GM12878 (cell line): ENCODE measurements at regions not wholly inside any gene's neighbourhood (a gene's known extent, or its start where the extent isn't known, plus 50 kb on each side); places are given as distances from the start of the nearest gene placed in this dataset.

Source experiments
- HDAC2 ChIP-seq: fragments of 200-600 bp; sonication (generic); IDR thresholded peaks from 2 replicates; pipeline ENCODE4 v1.6.1; 2017
- NRF1 ChIP-seq: conservative IDR thresholded peaks from 2 replicates; pipeline ENCODE4 v1.6.1; 2011; ENCODE audit warnings: mild to moderate bottlenecking, low read depth, low read length, improper control_type of control experiment
- SIN3A ChIP-seq: IDR thresholded peaks from 2 replicates; pipeline ENCODE4 v1.6.1; 2012; ENCODE audit warnings: low read depth, low read length, improper control_type of control experiment
- SREBF2 ChIP-seq: IDR thresholded peaks from 2 replicates; pipeline ENCODE4 v1.6.1; 2012; ENCODE audit warnings: mild to moderate bottlenecking, low read length

GRCh38 chr1:219416598-219417238 is 196.2 kb downstream of the ZC3H11B start:
- no peak for TF ChIP-seq HDAC2
- no peak for TF ChIP-seq SIN3A
- TF ChIP-seq SREBF2, result no peak
- TF ChIP-seq NRF1, result no peak
